ENCODE measurements at regions not wholly inside any gene's neighbourhood (a gene's known extent, or its start where the extent isn't known, plus 50 kb on each side); places are given as distances from the start of the nearest gene placed in this dataset.
A peak's percentile ranks its signal among the peaks of the same experiment; 100 is the strongest.

DNA sequence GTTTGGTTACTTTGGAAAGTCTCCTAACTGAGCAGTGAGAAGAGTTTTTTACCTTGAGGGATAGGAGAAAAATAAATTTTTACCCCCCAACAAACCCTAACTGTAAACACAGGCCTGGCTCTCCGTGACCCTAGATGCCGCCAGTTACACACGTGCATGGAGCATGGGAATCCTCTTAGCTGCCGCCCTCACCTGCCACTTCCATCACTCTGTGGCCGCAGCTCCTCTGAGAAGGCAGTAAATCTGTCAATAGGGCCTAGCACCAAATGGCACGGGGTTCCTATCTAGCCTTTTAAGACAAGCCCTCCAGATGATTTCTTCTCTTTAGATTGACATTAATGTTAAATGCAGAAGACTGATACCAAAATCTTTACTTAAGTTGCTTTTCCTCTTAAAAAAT, 330.3 kb upstream of the FAM241A start:
- DNase-seq: peak in 1 of 2 experiments; percentile 47

- DNase-seq: no peak
These were observed 323.9 kb upstream of the FAM241A start for GRCh38 chr4:111821342-111821741.

DNA sequence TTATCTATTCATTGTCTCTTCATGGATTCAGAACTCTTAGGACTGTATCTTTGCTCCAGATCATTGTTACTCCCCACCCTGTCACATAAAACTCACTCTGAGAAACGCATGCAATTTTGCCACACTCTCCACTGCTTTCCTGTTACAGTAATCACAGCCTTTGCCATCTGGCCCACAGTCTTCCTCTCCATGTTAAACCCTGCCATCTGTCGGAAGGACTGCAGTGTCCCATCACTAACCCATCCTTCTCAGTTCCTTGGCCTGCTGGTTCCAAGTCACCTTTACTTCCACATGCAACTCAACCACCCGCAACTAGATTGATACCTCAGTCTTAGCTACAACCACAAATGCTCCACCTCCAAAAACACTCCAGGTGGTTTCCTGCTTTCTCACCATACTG, 308.7 kb upstream of the FAM241A start:
- no peak for DNase-seq

- no peak for DNase-seq
These were observed 307.5 kb upstream of the FAM241A start for GRCh38 chr4:111837761-111838160.

GRCh38 chr4:111838406-111838930, 306.8 kb upstream of the FAM241A start:
- DNase-seq: no peak

DNA sequence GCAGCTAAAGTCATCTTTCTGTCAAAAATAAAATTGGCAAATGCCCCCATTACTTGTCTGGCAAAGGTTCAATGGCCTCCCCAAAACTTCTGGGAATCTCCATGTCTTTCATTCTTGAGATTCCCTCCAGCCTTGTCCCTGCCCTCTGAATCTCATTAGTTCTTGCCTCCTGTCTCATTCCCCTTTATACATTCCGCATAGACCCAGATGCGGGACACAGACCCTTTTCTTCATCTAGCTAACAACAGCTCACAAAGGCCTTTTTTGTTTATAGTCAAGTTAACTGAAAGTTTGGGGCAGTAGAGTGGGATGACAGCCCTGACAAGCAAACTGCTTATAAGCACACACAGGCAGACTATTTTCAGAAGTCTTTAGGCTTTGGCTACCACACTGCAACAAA, 306.1 kb upstream of the FAM241A start:
- DNase-seq: no peak

GRCh38 chr4:111842336-111842735, 302.9 kb upstream of the FAM241A start:
- DNase-seq: no peak

DNA sequence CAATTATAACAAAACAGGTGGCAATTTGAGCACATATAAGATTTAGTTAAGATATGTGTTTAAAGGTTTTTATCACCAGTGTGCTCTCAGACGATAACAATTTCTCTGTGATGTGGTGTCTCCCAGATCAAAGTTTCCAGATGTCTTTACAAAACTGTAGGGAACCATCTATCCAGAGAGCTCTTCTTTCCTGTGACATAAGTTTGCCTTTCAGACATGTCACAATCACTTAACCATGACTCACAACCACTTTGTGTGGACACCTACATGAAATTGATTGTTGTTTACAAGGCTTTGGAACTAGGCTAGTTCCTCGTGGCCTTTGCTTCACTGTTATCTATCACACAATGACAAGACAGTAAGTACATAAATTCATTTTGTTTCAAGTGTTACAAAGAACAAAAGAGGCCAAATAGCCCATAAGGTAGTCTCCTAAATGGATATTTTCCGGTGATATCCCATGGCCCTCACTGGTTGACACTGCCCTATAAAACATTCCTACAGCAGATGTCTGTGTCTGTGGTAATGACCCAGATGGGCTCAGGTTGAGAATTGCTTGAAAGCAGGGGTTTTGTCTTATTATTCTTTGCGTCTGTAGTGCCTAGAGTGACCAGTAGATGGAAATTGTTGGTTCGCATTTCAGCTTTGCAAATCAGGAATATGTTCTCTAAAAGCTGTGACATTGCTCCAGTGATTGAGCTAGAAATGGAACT, 297.8 kb upstream of the FAM241A start:
- DNase-seq: no peak

- no peak for DNase-seq
These were observed 295.4 kb upstream of the FAM241A start for GRCh38 chr4:111849746-111850284.

DNA sequence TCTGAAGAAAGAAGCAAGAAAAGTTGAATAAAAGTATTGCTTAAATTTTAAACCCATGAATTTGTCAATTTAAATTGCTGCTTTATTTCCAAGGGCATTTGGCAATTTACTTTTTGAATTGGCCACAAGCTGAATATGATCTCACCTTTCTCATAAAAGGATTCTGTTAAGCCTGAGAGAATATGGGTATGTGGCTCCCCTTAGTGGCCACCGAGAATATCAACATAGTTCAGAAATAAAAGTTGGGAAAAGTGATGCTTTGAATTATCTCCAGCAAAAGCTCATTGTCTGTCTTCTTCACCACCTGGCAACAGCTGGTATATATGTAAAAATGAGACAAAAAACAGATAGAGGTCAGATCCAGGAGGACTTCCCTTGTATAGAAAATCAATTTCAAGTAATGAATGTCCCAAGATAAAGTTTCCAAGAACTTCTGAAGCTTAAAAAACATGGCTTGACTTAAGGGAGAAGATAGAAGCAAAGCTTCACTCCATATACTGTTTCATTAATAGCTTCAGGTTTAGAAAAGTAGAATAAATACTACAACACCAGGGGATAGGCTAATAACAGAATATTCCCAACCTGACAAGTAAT, 290.7 kb upstream of the FAM241A start:
- DNase-seq: no peak

DNA sequence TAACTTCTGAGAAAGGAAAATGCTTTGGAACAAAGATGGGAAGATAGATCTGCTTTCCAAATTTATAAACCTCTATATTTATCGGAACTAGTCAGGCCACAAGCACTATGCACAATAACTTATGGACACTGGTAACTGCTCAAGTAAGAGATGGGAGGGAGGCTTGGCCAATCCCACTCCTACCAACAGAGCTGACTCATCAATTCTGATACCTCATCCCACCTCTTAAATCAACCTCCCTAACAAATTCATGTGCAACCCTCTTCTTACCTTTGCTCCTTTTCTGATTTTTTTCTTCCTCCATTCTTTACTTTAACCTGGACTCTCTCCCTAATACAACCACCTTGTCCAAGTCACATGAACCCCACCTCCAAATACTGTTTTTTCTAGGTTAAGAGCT, 289.9 kb upstream of the FAM241A start:
- no peak for DNase-seq

- DNase-seq: no peak
These were observed 281.2 kb upstream of the FAM241A start for GRCh38 chr4:111864066-111864465.

GRCh38 chr4:111869339-111869738, 275.9 kb upstream of the FAM241A start:
- DNase-seq: no peak

DNA sequence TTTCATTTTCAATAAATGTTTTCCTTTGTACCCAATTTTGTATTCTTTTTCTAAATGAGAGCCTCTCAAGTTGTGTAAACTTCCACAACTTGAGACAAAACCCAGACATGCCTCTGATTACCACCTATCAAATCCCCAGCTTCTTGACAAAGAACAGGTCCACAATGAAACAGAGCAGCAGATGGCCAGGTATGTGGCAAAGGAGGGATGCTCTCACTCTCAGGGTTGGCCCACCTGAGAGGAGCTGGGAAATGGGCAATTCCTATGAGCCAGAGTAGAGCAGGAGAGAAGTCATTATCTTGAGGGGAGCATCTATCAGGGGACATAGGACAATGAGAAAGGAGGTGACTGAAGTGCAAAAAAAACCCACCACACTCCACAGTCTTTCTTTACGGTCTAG, 273.5 kb upstream of the FAM241A start:
- no peak for DNase-seq

DNA sequence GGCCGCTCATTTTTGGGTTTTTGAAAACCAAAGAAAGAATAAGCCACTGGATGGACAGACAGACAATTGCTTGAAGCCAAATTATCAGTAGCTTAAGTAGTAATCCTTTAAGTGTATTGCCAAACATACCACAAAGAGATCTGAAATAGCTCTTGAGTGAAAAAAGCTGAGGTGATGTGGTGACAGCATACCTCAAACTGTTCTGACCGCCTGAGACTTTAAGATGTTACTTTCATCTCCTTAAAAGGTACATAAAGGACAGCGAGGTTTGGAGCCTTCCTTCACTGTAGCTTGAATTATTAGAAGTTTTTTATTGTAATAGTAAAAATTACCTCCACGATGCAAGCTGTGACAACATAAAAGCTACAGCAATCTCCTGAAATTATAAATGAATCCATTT, 271.5 kb upstream of the FAM241A start:
- DNase-seq: no peak

DNA sequence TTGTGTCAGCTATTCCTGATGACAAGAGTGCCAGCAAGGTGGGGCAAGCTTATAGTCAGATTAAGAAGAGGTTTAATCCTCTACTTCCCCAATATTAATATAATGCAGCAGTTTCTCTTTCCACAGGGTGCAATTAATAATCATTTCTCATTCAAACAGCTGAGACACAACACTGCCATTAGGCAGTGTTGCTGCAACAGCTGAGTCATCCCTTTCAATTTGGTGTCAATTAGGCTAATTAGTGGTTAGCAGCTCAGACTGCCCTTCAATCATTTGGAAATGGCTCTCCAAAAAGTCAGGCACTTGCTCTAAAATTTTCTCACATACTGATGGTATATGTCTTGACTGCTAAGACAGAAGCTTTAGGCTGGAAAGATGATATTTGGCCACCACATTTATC, 265.7 kb upstream of the FAM241A start:
- DNase-seq: no peak

DNA sequence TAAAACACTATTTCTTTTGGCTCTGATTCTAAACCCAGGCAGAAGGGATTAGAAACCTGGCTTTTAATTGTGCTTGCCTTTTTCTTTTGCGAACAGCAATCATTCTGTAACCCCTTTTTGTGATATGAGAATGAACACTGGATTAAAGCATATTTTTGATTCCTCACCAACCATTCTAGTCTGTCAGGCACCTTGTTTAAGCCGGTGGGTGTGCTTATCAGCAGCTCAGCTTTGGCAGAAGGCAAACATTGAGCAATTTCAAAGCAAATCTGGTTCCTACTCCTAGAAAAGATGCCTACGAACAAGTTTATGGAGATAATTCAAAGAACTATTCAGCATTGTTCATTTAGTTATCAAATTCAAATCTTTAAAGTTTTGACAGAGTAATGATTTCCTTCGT, 265.1 kb upstream of the FAM241A start:
- DNase-seq: no peak

DNA sequence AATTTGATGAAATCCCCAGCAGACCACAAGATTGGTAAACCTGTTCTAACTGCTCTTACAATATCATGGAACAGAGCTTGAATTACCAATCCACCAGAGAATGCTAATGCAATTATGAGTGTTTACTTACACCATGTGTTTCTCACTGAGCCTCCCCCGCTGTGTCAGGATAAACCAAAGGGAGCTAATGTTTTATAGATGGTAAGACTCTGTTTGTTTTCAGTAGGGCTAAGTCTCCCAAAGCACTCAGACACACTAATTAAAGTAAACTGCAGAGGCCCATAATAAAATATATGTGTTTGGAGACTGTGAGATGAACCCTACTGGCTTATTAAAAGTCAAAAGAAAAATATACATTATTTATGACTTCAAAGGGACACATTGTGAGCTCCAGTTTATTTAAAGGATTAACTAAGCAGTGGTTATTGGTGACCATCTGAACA, 261.7 kb upstream of the FAM241A start:
- DNase-seq: peak; percentile 9 to 40

- DNase-seq: no peak
These were observed 254.8 kb upstream of the FAM241A start for GRCh38 chr4:111890412-111890811.

GRCh38 chr4:111905511-111905910, 239.7 kb upstream of the FAM241A start:
- no peak for DNase-seq

DNA sequence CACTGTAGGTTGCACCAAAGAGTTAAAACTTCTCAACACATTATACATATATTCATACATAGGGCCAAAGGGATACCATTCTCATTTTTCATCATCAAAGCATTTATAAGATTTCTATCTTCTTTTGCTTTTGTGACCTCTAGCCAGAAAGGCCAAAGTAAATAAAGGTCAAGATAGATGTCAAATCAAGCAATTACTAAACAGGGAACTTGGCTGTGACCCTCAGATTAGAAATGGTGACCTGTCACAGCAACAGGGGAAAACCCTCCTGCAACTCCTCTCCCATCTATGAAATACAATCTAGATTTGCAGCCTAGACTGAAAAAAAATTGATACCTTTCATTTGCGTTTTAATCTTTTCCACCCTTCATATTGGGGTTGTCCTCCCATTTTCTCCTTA, 225.6 kb upstream of the FAM241A start:
- no peak for DNase-seq

DNA sequence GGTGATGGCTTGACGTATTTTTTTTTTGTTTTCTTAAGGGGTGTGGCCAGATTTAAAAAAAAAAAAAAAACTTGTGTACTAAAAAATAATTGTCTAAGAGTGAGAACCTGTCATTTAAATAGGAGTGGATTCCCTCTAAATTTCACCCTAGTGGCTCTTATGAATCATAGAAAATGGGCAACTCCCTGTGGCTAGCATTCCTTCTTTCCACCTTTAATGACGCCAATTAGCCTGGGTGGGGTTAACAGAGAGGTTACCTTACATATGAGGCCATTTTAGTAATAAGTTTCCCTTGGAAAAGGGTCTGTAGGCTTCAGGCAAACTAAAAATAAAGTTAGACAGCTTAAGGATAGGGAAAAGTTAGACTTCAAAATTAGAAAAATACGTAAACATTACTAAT, 223.5 kb upstream of the FAM241A start:
- DNase-seq: no peak

- DNase-seq: no peak
These were observed 221.5 kb upstream of the FAM241A start for GRCh38 chr4:111923786-111924185.

DNA sequence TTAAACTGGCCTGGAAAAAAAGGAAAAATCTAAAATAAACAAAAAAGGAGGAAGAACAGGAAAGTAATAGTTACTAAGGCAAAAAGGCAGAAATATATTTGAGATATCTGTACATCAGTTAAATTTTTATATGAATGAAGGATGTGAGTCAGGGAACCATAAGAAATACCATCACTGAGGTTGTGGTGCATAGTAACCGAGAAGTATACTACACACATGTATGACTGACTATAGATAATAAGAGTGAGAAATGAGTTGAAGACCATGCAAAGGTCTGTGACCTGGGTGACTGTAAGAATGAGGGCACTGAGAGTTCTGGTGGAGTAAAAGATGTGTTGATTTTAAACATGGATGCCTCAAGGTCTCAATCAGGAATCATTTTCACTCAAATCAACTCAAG, 220.6 kb upstream of the FAM241A start:
- DNase-seq: no peak
